GM04503 (cell line): ENCODE measurements at regions not wholly inside any gene's neighbourhood (a gene's known extent, or its start where the extent isn't known, plus 50 kb on each side); places are given as distances from the start of the nearest gene placed in this dataset.
"Not testable (repeated sequence)": the region's sequence is repeated elsewhere in the genome, so short reads cannot be mapped to it uniquely, and the experiment has no call there.

Experiments
- DNase-seq: peaks from one replicate; pipeline ENCODE4 v3.0.0-alpha.2; 2012; ENCODE audit warnings: low read depth

DNA sequence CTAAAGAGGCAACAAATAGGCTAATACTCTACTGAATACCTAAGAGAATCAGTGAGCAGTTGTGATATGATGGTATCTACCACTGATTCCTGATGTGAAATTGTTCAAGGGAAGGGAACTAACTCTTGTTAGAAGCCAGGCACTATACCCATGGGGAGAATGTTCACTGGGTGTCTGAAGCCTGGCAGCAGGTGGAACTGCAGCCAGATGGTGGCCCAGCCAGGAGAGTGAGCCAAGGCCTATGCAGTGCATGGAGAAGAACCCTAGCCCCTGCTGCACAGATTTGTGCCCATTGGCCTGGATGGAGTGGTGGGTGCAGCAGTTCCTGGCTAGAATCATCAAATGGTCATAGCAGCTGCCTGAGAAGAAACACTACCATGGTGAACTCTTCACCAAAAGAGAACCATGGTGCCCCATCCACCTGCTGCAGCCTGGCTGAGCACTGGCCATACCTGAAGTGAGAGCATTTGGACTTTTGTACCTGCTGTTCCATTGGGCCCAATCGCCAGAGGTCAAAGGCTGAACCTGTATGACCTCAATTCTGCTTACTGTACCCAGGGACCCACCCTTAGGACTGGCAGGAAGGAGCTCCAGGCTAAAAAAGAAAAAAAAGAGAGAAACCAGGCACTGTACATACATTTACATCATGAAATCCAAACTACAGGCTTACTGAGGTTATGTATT, 118.8 kb upstream of the IVNS1ABP start:
- DNase-seq: no peak

DNA sequence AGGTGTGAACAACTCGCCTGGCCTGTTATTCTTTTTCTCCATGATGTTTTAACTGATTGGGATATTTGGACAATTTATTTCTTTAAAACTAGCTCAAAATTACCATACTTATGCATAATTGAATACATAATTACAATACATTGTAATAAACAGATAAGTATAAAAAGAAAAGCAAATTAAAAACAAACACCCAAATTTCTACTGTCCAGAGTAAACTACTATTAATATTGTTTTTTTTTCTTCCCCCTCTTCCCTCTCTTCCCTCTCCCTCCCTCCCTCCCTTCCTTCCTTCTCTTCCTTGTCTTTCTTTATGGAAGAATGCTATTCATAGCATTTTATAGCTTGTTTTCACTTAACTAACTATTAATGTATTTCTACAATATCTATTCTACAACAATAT, 117.7 kb upstream of the IVNS1ABP start:
- DNase-seq: no peak

DNA sequence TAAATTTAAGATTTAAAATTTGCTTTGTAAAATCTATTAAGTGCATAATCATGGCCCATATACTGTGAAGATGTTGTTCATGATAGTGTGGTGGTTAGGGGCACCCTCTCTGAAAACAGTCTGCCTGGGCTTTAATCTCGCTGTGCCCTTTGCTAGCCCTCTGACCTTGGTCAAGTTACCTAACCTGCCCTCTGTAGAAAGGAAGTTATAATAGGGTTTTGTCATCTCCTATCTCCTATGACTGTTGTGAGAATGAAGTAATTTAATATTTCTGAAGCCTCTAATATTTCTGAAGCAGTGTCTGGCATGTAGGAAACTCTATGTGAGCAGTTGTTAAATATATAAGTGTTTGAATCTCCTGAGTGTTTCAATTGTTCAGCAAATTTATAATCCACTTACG, 116.6 kb upstream of the IVNS1ABP start:
- no peak for DNase-seq

DNA sequence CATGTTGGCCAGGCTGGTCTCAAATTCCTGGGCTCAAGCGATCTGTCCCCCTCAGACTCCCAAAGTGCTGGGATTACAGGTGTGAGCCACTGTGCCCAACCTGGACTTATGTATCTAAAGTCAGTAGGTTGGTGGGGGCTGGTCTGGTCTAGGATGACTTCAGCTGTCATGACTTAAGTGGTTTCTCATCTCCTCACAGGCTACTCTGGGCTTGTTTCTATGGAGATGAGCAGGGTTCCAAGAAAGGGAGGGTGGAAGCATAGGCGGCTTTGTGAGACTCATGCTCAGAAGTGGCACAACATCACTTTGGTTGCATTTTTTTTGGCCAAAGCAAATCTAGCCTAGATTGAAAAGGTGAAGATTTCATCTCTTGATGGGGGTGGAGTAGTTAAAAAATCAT, 115.9 kb upstream of the IVNS1ABP start:
- no peak for DNase-seq

DNA sequence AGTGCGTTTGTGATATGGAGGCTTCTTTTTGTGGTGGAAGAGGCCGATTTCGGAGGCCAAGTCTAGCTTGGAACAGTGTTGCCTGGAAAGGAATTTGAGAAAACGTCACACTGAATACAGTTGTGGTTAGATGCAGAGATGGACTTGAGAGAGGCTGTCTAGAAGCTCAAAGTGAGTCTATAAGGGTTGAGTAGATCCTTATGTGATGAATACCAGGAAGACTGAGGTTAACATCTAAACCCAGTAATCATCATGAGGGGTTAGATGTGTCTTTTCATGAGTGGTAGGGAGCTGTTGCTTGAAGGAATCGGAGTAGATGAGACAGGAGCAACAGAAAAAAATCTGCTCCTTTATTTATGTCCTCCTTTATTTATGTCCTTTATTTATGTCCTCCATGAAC, 114.6 kb upstream of the IVNS1ABP start:
- no peak for DNase-seq

DNA sequence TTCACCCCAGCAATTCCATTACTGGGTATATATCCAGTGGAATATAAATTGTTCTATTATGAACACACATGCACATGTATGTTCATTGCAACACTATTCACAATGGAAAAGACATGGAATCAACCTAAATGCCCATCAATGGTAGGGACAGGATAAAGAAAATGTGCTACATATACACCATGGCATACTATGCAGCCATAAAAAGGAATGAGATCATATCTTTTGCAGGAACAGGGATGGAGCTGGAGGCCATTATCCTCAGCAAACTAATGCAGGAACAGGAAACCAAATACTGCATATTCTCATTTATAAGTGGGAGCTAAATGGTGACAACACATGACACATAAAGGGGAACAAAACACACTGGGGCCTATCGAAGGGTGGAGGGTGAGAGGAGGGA, 112.6 kb upstream of the IVNS1ABP start:
- not testable (repeated sequence) for DNase-seq

DNA sequence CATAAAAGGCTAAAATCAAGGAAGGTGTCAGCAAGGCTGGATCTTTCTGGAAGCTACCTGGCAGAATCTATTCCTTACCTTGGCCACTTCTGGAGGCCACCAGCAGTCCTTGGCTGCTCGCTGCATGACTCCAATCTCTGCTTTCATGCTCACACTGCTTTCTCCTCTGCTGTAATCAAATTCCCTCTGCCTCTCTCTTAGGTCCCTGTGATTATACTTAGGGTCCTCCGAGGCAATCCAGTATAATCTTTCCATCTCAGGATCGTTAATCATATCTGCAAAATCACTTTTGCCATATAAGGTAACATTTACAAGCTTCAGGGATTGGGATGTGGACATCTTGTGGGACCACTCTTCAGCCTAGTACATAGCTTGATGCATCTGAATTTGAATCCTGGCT, 110.7 kb upstream of the IVNS1ABP start:
- DNase-seq: no peak

DNA sequence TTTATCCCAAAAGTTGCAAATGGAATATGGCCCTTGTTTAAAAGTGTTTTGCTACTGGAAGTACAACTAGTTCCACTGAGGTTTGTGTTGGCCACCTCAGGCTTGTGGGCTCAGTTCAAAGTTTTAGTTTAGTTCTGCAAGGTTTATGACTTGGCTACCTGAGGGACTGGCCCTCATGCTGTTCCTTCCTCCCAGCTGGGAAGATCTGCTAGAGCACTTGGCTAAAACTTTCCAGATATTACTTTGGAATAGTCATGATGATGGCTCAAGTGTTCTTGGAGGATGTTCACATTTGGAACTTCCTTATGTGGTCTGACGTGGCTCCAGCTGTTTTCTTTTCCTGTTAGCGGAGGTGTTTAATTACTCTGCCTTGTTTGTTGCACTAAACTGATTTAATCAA, 110.2 kb upstream of the IVNS1ABP start:
- no peak for DNase-seq

DNA sequence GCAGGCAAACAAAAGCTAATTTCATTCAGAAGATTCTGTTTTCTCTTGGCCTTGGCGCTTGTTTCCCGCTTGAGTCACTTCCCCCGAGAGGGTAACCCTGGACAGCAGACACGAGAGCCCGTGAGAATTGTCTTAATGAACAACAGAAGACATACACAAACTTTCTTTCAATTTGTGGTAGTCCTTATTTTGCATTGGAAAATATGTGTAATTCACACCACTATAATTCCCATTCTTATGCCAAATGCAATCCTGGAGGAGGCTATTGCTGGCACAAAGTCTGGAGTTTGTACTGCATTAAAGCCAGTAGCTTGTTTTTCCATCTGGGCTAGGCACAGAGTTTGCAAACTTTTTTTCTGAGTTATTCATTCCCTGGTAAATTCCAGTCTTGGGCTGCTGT, 109.8 kb upstream of the IVNS1ABP start:
- DNase-seq: peak; percentile 71

DNA sequence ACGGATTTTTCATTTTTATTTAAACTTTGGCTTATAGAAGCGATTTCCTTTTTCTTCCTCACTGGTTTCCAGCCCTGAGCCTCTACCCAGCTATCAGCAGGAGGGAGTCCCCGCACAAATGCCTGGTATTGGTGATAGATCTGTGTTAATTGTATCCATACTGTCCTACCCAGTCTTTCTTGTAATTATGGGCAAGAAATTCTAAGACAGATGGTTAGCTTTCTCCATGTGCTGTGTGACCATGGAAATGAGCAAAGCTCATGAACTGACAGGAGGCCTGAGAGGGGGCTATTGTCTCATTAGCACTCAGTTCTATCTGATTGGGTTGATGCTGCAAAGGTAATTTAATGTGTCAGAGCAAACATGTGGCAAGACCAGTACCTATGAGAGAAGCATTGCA, 108.1 kb upstream of the IVNS1ABP start:
- no peak for DNase-seq

DNA sequence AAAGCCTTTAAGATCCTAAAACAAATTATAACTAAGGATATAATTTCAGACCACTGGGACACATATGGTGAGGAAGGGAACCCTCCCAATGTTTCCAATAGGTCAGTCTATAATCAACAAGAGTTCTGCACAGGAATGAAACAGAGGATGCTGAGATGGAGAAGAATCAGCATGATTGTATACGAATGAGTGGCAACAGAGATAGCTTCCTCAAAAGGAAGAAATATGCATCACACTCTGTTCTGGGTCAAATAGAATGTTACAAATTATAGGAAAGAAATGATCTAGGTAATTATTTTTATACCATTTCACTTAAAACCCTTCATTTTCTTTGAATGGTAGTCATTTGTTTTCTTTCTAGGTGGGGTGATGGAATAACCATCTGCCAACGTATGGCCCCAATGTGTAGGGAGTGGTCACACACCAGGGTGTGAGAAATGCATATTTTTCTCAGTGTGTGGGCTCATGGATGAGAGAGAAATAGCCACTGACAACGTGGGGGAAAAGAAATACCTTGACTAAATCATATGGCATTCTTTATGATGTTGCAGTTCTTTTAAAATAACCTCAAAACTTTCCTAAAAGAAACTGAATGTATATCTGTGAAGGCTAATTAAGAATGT, 104.6 kb upstream of the IVNS1ABP start:
- DNase-seq: no peak

DNA sequence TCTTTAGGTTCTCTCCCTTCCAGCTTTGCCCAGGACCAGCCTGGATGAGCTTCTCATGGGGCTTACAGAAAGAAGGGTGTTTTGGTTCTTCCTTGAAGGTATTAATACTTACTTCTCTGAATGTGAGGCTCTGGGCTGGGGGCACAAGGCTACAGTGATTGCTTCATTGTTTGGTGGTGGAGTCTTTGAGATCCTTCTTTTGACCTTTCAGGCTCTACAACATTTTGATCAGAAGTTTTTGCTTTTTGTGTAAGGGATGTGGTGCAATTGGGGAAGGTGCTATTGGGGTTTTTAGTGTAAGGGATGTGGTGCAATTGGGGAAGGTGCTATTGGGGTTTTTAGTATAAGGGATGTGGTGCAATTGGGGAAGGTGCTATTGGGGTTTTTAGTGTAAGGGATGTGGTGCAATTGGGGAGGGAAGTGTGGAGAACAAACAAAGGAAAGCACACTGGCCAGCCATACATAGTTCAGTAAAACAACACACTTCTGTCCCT, 103.6 kb upstream of the IVNS1ABP start:
- DNase-seq: no peak

DNA sequence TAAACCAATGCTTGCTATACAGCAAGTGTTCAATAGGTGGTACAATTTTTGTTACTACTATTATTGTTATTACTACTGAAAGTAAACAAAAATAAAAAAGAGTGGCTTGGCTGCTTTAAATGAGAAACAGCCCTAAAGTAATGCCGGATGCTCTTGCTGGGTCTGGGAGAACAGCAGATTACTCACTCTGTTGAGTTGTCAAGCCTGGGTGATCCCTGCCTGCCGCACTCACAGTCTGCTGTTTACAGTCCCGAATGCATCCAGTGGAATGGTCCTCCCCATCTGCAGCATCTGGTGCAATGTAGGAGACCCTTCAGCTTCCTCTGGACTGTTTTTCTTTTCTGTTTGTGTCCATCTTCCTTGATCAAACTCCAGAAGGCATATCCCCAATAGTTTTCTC, 102.7 kb upstream of the IVNS1ABP start:
- DNase-seq: no peak

DNA sequence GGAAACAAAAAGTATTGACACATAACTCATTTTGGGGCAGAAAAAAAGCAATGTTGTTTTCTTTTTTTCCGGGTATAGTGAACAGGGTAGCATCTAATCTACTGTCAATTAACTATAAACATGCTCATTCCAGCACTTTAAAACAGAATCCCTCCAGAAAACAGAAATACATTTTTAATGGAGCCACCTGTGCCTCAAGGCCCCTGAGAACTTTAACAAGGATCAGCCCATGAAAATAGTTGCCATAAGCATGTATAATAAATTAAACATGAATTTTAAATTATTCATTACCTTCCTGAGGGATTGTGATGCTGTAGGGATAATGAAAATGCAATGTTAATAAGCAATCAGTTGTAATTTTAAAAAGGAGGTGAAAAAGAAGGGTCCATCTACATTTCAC, 101.4 kb upstream of the IVNS1ABP start:
- no peak for DNase-seq

DNA sequence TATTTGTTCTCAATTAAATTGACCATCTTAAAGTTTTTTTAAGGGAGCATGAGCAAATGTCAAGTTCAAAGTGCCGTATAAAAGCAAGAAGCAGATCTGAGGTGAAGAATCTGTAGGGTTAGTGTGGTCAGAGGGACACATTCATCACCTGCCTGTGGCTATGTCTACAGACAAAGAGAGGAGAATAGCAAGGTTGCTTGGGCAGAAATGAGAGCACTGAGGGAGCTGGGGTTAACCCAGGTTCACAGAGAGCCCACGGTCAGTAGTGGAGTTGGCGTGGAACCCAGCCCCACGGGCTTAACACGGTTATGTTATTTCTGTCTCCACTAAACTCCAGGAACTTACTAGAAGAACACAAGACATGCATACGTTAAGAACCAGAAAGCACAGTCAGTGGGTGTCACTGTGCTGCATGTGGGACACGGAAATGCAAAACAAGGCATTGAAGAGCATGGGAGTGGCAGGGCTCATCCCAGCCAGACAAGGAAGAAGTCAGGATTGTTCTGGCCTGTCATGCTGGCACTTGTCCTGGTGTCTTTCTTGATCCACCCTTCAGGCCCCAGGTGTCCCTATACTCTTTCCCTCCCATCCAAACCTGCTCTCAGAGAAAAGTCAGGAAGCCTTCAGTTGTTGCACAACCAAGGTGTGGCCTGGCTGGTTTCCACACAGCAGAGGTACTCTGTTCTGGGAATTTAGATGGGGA, 95.5 kb upstream of the IVNS1ABP start:
- no peak for DNase-seq

DNA sequence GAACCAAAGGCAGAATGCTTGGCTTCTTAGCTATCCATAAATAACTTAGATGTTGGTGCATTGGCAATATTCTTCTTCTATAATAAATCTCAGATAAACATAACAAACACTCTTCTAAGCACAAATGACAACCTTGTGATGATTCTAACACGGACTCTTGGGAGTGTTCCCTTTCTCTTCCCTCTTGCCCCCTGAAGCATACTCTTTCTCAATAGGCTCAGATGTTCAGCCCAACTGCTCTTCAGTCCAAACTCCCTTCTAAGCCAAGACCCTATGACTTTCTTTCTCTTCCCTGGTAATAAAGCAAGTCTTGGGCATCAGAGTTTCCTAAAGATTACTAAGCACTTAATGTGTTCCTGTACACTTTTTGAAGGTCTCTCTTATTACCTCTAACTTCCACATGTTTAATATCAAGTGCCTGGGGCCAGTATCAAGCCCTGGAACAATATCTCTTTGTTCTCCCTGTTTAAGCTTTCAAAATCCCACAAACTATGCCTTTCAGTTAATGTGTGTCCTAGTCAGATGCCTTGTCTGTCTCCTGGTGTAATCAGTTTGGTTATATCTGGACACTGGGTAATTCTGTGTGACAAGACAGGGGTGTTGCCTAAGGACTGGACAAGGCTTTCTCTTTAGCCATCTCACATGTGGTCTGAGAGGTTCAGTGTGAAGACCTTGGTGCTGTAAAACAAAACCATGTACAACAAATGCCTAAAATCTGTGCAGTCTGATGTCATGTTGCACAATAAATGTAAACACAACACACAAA, 92.9 kb upstream of the IVNS1ABP start:
- DNase-seq: no peak

DNA sequence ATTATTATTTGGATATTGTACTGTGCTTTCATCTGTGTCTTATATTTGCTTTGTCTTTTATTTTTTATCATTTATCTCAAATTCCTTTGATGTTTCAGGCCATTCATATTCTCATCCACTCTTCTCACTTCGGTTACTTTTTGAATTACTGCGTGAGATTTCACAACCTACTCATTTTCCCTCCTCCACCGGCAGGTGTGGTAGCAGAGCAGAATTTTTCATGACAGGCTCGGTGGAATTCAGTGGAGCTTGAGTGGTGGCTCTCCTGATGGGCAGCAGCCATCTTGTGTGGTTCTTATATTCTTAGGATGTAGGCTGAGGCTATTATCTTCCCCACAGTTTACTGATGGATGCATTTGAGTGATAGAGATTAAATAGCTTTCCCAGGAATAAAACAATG, 92.3 kb upstream of the IVNS1ABP start:
- no peak for DNase-seq

DNA sequence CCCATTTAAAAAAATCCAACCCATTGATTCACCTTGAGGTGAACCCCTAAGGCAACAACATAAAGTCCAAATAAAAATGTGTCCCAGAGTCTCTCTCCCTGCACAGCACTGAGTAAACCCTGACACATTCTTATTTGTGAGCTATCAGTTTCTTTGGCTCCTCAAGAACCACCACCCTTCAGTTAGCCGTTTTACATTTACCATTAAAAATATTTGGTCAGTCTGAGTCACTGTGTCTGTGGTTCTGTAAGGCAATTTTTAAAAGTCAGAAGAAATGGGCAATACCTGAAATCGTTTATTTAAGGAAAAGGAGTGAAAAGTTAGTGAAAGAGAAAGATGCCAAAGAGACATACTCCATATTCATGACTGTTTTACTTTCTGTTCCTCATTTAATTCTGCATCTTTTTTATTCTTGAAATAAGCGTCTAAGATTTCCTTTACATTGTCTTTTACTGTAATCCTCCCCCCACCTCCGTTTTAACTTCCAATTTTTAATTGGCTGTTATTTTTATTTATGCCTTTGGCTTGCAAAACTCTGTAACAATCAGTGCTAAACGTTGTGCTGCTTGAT, 91.7 kb upstream of the IVNS1ABP start:
- DNase-seq: no peak

DNA sequence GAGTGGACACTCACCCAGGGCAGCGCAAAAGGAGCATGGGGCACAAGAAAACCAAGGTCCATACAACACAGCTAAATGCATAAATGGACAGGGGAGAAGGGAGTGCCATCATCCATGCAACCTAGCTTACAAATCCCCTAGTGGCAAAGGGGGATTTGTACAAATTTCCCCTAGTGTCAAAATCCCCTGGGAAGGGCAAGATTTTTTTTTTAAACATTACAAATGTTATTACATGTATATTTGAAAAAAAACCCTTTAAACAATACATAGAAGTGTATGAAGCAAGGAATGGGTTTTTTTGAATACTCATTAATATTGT, 89.6 kb upstream of the IVNS1ABP start:
- DNase-seq: no peak

DNA sequence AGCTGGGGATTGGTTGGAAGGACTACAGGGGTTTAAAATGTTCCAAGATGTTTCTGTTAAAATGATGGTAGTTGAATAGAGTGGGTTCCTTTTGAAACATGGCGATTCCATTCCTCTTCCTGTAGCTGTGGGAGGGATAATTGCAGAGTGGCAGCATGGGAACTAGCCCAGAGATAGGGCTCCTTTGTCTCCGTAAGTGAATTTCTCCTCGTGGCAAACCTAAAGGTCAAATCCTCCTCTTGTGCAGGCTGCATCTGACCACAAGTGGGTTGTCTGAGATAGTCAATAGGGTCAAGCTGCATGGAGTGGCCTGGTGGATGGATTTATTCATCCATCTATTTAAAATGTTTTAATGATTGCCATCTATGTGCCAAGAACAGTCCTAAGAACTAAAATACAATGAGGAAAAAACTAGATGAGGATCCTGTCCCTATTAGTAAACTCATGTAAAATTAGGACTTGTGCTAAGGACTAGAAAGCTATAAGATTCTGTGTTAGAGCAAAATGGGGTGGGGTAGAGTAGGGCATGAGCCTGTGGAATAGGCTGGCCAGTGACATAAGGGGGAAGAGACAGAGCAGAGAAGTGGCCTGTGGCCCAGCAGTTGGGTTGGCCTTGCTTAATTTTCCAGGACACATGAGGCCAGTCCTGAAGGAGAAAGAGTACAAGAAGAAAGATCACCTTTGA, 89.1 kb upstream of the IVNS1ABP start:
- DNase-seq: no peak

DNA sequence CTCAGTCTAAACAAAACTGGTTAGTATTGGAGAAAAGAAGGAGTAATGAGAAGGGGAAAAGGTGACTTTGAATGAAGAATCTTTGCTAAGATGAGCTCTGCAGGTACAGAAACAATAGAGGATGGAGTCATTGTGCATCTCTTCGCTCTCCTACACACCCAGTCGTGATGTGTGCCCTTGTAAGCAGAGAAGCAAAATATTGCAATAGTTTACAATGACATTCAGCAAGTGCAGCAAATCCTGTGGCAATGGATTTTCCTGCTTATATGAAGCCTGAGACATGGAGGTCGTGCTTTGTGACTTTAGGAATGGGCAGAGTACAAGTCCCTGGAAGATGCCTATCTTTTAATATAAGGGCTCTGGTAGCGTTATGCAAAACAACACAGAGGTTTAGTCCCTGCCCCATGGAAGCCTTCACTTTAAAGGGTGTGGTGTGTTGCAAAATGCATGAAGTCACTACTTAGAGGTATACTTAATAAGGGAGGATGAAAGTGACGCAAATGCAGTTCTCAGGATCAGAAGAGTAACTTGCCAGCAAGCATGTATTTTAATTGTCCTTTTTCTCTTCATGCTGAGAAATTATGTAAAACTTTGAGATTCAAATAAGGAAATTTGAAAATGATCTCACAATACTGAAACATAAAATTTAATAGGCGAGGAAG, 88.0 kb upstream of the IVNS1ABP start:
- DNase-seq: no peak
